ENCODE measurements at regions not wholly inside any gene's neighbourhood (a gene's known extent, or its start where the extent isn't known, plus 50 kb on each side); places are given as distances from the start of the nearest gene placed in this dataset.

GRCh38 chr15:96184297-96184696 lies 146.2 kb upstream of the NR2F2 start (continued):
- TF ChIP-seq AHDC1 (CRISPR knock-in tag; IDR thresholded peaks at IDR 0.05; ENCODE audit: borderline replicate concordance) (0 out of 2 replicates have a peak, but pooled peaks have one; percentile 10), ZNF256 (CRISPR knock-in tag; conservative IDR thresholded peaks at IDR 0.05) (no peak), ZNF24 (IDR thresholded peaks at IDR 0.05) (no peak), ARNT (IDR thresholded peaks at IDR 0.05) (no peak), ATF1 (CRISPR knock-in tag; IDR thresholded peaks at IDR 0.05) (0 out of 2 replicates have a peak, but pooled peaks have one; percentile 37), GATAD2A (CRISPR knock-in tag; IDR thresholded peaks at IDR 0.05) (peak; percentile 5; the same call in 1 of the 2 replicates), ZBTB10 (CRISPR knock-in tag; IDR thresholded peaks at IDR 0.05; ENCODE audit: borderline replicate concordance) (0 out of 2 replicates have a peak, but pooled peaks have one; percentile 33), PAWR (CRISPR knock-in tag; IDR thresholded peaks at IDR 0.05; ENCODE audit: borderline replicate concordance) (no peak), ZNF543 (CRISPR knock-in tag; IDR thresholded peaks at IDR 0.05) (no peak)
